D721Med (cell line): ENCODE measurements at regions not wholly inside any gene's neighbourhood (a gene's known extent, or its start where the extent isn't known, plus 50 kb on each side); places are given as distances from the start of the nearest gene placed in this dataset.

Experiments used
- DNase-seq: peaks from one replicate; pipeline ENCODE4 v3.0.0; 2011; ENCODE audit warnings: low spot score; ENCODE audit not compliant: insufficient read length
- FAIRE-seq: peaks from 2 replicates; lab custom pipeline; 2011; peaks lifted over from hg19 to GRCh38; lab: Jason Lieb, UNC
- CTCF ChIP-seq: IDR thresholded peaks from 2 replicates; pipeline ENCODE4 v1.5.1; 2012; ENCODE audit warnings: mild to moderate bottlenecking, control low read depth; ENCODE audit not compliant: insufficient read depth; ENCODE audit errors: missing control alignments

GRCh38 chr2:175698061-175698460, 304.0 kb downstream of the LNPK start:
- FAIRE-seq (no peak), DNase-seq (no peak)

GRCh38 chr2:175690113-175690837, 311.8 kb downstream of the LNPK start:
- DNase-seq (no peak), FAIRE-seq (no peak)
- peak; percentile 79 for TF ChIP-seq CTCF

More at GRCh38 chr2:175698061-175698460, 304.0 kb downstream of the LNPK start:
- no peak for TF ChIP-seq CTCF

GRCh38 chr2:175688243-175688642, 313.8 kb downstream of the LNPK start:
- DNase-seq (no peak), FAIRE-seq (no peak)
- TF ChIP-seq CTCF, result no peak

- FAIRE-seq (no peak), DNase-seq (no peak)
- TF ChIP-seq CTCF, result no peak
Measured at GRCh38 chr2:175687465-175687864, 314.6 kb downstream of the LNPK start.

- FAIRE-seq (no peak), DNase-seq (no peak)
- TF ChIP-seq CTCF, result no peak
Measured at GRCh38 chr2:175686002-175686401, 316.1 kb downstream of the LNPK start.

- FAIRE-seq (no peak), DNase-seq (no peak)
- no peak for TF ChIP-seq CTCF
Measured at GRCh38 chr2:175684466-175684865, 317.6 kb downstream of the LNPK start.

GRCh38 chr2:175679728-175680127, 322.3 kb downstream of the LNPK start:
- FAIRE-seq (no peak), DNase-seq (no peak)
- no peak for TF ChIP-seq CTCF
